ENCODE measurements at regions not wholly inside any gene's neighbourhood (a gene's known extent, or its start where the extent isn't known, plus 50 kb on each side); places are given as distances from the start of the nearest gene placed in this dataset.

DNA sequence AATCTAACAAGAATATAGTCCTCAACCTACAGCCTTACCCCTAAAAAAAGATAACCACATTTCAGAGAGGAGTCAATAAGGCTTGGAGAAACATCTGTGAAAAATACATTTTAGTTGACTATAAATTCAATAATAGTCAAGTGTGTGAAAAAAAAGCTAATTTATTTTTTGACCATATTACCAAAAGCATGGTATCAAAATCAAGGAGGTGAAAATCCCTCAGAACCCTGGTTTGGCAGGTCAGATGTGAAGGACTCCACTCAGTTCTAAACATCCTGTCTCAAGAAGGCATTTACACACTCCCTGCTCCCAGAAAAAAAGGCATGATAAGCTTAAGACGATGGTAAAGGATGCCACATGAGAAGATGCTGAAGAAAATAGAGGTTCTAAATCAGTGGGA is 745.1 kb upstream of the TENM3 start:
- TF ChIP-seq, protein P1, sequence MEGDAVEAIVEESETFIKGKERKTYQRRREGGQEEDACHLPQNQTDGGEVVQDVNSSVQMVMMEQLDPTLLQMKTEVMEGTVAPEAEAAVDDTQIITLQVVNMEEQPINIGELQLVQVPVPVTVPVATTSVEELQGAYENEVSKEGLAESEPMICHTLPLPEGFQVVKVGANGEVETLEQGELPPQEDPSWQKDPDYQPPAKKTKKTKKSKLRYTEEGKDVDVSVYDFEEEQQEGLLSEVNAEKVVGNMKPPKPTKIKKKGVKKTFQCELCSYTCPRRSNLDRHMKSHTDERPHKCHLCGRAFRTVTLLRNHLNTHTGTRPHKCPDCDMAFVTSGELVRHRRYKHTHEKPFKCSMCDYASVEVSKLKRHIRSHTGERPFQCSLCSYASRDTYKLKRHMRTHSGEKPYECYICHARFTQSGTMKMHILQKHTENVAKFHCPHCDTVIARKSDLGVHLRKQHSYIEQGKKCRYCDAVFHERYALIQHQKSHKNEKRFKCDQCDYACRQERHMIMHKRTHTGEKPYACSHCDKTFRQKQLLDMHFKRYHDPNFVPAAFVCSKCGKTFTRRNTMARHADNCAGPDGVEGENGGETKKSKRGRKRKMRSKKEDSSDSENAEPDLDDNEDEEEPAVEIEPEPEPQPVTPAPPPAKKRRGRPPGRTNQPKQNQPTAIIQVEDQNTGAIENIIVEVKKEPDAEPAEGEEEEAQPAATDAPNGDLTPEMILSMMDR (IDR thresholded peaks at IDR 0.05): no peak
- no peak for TF ChIP-seq POLR2A (IDR thresholded peaks at IDR 0.05)
